NCI-H2227 (cell line): ENCODE measurements at regions not wholly inside any gene's neighbourhood (a gene's known extent, or its start where the extent isn't known, plus 50 kb on each side); places are given as distances from the start of the nearest gene placed in this dataset.

Experiments used
- DNase-seq: peaks from one replicate; lab custom pipeline; 2025; ENCODE audit not compliant: unreplicated experiment; lab: John Stamatoyannopoulos, UW

- no peak for DNase-seq
These were observed 166.2 kb downstream of the SEC14L1 start for GRCh38 chr17:77306790-77307478.

GRCh38 chr17:77307479-77308198 is 166.9 kb downstream of the SEC14L1 start:
- no peak for DNase-seq

GRCh38 chr17:77308861-77309726 is 168.3 kb downstream of the SEC14L1 start:
- no peak for DNase-seq

- DNase-seq, result no peak
These were observed 169.6 kb downstream of the SEC14L1 start for GRCh38 chr17:77310336-77310735.

- no peak for DNase-seq
These were observed 170.7 kb downstream of the SEC14L1 start for GRCh38 chr17:77311371-77311981.

- no peak for DNase-seq
These were observed 171.4 kb downstream of the SEC14L1 start for GRCh38 chr17:77312061-77312701.

- DNase-seq, result no peak
These were observed 172.2 kb downstream of the SEC14L1 start for GRCh38 chr17:77312786-77313599.

GRCh38 chr17:77313831-77314230 is 173.1 kb downstream of the SEC14L1 start:
- no peak for DNase-seq

- no peak for DNase-seq
These were observed 173.8 kb downstream of the SEC14L1 start for GRCh38 chr17:77314601-77315000.

- no peak for DNase-seq
These were observed 174.2 kb downstream of the SEC14L1 start for GRCh38 chr17:77315010-77315409.

- DNase-seq, result no peak
These were observed 174.9 kb downstream of the SEC14L1 start for GRCh38 chr17:77315551-77316190.

- no peak for DNase-seq
These were observed 175.4 kb downstream of the SEC14L1 start for GRCh38 chr17:77316191-77316641.

GRCh38 chr17:77316651-77317050 is 175.9 kb downstream of the SEC14L1 start:
- DNase-seq, result no peak

- DNase-seq, result no peak
These were observed 176.5 kb downstream of the SEC14L1 start for GRCh38 chr17:77317091-77317750.

- no peak for DNase-seq
These were observed 177.3 kb downstream of the SEC14L1 start for GRCh38 chr17:77318021-77318420.

- no peak for DNase-seq
These were observed 177.9 kb downstream of the SEC14L1 start for GRCh38 chr17:77318491-77319210.

GRCh38 chr17:77319211-77320043 is 178.7 kb downstream of the SEC14L1 start:
- DNase-seq, result no peak
